ENCODE measurements at regions not wholly inside any gene's neighbourhood (a gene's known extent, or its start where the extent isn't known, plus 50 kb on each side); places are given as distances from the start of the nearest gene placed in this dataset.

- TF ChIP-seq YY1 (tag by site-specific recombination; IDR thresholded peaks at IDR 0.05) = no peak
- TF ChIP-seq CTCF (tag by site-specific recombination; IDR thresholded peaks at IDR 0.05) = no peak
Observed at GRCh38 chr13:54563286-54563685, 1534.7 kb downstream of the OLFM4 start.
